A549 (cell line): ENCODE measurements at regions not wholly inside any gene's neighbourhood (a gene's known extent, or its start where the extent isn't known, plus 50 kb on each side); places are given as distances from the start of the nearest gene placed in this dataset.

Source experiments
- CHD2 ChIP-seq: fragments of 150-350 bp; IDR thresholded peaks from 2 replicates; pipeline ENCODE4 v1.6.1; 2014; ENCODE audit warnings: low read length; ENCODE audit not compliant: partially characterized antibody
- EP300 ChIP-seq, 2 experiments: fragments of >200 bp; sonication (Bioruptor Twin); formaldehyde crosslinking; IDR thresholded peaks; 2 replicates in 1 of 2; 3 replicates in 1 of 2; pipeline ENCODE4 v1.6.1; 2016 to 2017
- FOSL2 ChIP-seq, 2 experiments: fragments of 450-650 bp in 1 of 2; fragments of >200 bp in 1 of 2; sonication (Bioruptor Twin) in 1 of 2; formaldehyde crosslinking; IDR thresholded peaks; 2 replicates each; pipeline versions ENCODE4 v1.5.0 to v1.6.1; 2016 to 2020; ENCODE audit warnings: mild to moderate bottlenecking in 1 of 2, moderate library complexity in 1 of 2
- POLR2A ChIP-seq: IDR thresholded peaks from 2 replicates; pipeline ENCODE4 v1.6.1; 2012; ENCODE audit warnings: mild to moderate bottlenecking, low read length
- RARB ChIP-seq: fragments of 250-450 bp; sonication (Bioruptor Pico); IDR thresholded peaks from 2 replicates; pipeline ENCODE4 v1.8.0; 2021; ENCODE audit warnings: mild to moderate bottlenecking, moderate library complexity
- SREBF2 ChIP-seq: fragments of 450-650 bp; IDR thresholded peaks from 2 replicates; pipeline ENCODE4 v1.6.1; 2014; ENCODE audit warnings: mild to moderate bottlenecking, moderate library complexity
- USF2 ChIP-seq: fragments of 450-650 bp; IDR thresholded peaks from 2 replicates; pipeline ENCODE4 v1.6.1; 2014; ENCODE audit warnings: antibody characterized with exemption
- TF ChIP-seq, protein P1 (sequence below): fragments of >200 bp; sonication (Bioruptor Twin); formaldehyde crosslinking; IDR thresholded peaks from 3 replicates; pipeline ENCODE4 v1.5.1; 2016

DNA sequence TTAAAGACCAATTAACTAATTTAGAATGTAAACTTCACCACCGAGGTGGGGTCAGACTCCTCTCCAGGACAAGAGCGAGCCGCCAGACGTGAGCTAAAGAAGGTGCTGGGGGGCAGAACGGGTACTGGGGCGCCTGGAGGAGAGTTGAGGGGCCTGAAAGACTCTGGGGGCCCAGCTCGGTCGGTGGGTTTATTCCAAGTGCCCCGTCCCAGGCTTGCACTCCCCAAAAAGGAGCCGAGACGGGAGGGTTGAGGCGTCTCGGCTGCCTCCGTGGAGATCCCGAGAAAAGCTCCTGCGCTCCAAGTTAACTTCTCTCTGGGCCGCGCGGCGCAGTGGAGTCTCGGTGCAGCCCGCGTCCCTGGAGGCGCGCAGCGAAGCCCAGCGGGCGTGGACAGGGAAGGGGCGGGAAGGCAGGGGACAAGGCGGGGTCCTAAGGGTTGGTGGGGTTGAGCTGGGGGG lies 553.3 kb downstream of the TFEC start:
- TF ChIP-seq, protein P1, sequence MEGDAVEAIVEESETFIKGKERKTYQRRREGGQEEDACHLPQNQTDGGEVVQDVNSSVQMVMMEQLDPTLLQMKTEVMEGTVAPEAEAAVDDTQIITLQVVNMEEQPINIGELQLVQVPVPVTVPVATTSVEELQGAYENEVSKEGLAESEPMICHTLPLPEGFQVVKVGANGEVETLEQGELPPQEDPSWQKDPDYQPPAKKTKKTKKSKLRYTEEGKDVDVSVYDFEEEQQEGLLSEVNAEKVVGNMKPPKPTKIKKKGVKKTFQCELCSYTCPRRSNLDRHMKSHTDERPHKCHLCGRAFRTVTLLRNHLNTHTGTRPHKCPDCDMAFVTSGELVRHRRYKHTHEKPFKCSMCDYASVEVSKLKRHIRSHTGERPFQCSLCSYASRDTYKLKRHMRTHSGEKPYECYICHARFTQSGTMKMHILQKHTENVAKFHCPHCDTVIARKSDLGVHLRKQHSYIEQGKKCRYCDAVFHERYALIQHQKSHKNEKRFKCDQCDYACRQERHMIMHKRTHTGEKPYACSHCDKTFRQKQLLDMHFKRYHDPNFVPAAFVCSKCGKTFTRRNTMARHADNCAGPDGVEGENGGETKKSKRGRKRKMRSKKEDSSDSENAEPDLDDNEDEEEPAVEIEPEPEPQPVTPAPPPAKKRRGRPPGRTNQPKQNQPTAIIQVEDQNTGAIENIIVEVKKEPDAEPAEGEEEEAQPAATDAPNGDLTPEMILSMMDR = no peak
- TF ChIP-seq POLR2A (no peak), RARB (CRISPR knock-in tag) (no peak), USF2 (no peak), EP300 (IDR thresholded peaks at IDR 0.05) (no peak), FOSL2 (IDR thresholded peaks at IDR 0.05) (no peak), FOSL2 (CRISPR knock-in tag; IDR thresholded peaks at IDR 0.05) (no peak), CHD2 (no peak), SREBF2 (no peak)
